A549 (cell line): ENCODE measurements at regions not wholly inside any gene's neighbourhood (a gene's known extent, or its start where the extent isn't known, plus 50 kb on each side); places are given as distances from the start of the nearest gene placed in this dataset.

Experiments used
- ATAC-seq, 2 experiments: fragments of 200-7000 bp in 1 of 2; fragments of >200 bp in 1 of 2; cut with Nextera tagmentation in 1 of 2; cut with Tn5 transposase in 1 of 2; 3 replicates each; pipeline versions ENCODE4 v1.8.0 to v1.9.1; 2018 to 2020; ENCODE audit warnings: mild to moderate bottlenecking in 1 of 2, moderate library complexity in 1 of 2
- CTCF ChIA-PET: fragments of 300-600 bp; sonication (Branson Sonifier 250); formaldehyde crosslinking; extraction: SDS; loops from one replicate; lab custom pipeline; 2021; ENCODE audit warnings: antibody characterized with exemption, inconsistent platforms; lab: Yijun Ruan, JAX
- POLR2A ChIA-PET: fragments of 350-600 bp; formaldehyde crosslinking; extraction: SDS; loops from one replicate; lab custom pipeline; 2021; ENCODE audit warnings: antibody characterized with exemption, inconsistent platforms; lab: Yijun Ruan, JAX
- DNase-seq, 2 experiments: peaks; one replicate each; pipeline versions ENCODE4 v3.0.0 to v3.0.0-alpha.2; 2011 to 2016; ENCODE audit warnings: low read depth in 1 of 2, low spot score in 1 of 2
- FAIRE-seq: peaks from 2 replicates; lab custom pipeline; 2011; peaks lifted over from hg19 to GRCh38; lab: Jason Lieb, UNC
- H3K27ac ChIP-seq, 2 experiments: fragments of >200 bp; sonication (Bioruptor Twin); formaldehyde crosslinking; 3 replicates each; pipeline ENCODE4 v1.5.1; 2016 to 2017
- H3K4me1 ChIP-seq: fragments of >200 bp; sonication (Bioruptor Twin); formaldehyde crosslinking; 3 replicates; pipeline ENCODE4 v1.6.1; 2016
- H3K4me2 ChIP-seq: fragments of >200 bp; sonication (Bioruptor Twin); formaldehyde crosslinking; 3 replicates; pipeline ENCODE4 v1.6.1; 2016
- H3K4me3 ChIP-seq: fragments of >200 bp; sonication (Bioruptor Twin); formaldehyde crosslinking; 3 replicates; pipeline ENCODE4 v1.5.1; 2016
- H3K9me3 ChIP-seq: fragments of >200 bp; sonication (Bioruptor Twin); formaldehyde crosslinking; 3 replicates; pipeline ENCODE4 v1.6.1; 2016
- BHLHE40 ChIP-seq: IDR thresholded peaks from 2 replicates; pipeline ENCODE4 v1.6.1; 2012; ENCODE audit warnings: low read depth, low read length, inconsistent platforms
- CBX8 ChIP-seq: fragments of 200-600 bp; sonication (generic); IDR thresholded peaks from 2 replicates; pipeline ENCODE4 v1.6.1; 2016
- CEBPB ChIP-seq, 2 experiments: fragments of >200 bp in 1 of 2; sonication (Bioruptor Twin) in 1 of 2; formaldehyde crosslinking in 1 of 2; IDR thresholded peaks; 2 replicates each; pipeline ENCODE4 v1.6.1; 2012 to 2016
- CHD2 ChIP-seq: fragments of 150-350 bp; IDR thresholded peaks from 2 replicates; pipeline ENCODE4 v1.6.1; 2014; ENCODE audit warnings: low read length; ENCODE audit not compliant: partially characterized antibody
- E2F6 ChIP-seq: IDR thresholded peaks from 2 replicates; pipeline ENCODE4 v1.6.1; 2012; ENCODE audit warnings: low read depth, borderline replicate concordance
- EP300 ChIP-seq, 2 experiments: fragments of >200 bp; sonication (Bioruptor Twin); formaldehyde crosslinking; IDR thresholded peaks; 2 replicates in 1 of 2; 3 replicates in 1 of 2; pipeline ENCODE4 v1.6.1; 2016 to 2017
- FOSL2 ChIP-seq, 2 experiments: fragments of 450-650 bp in 1 of 2; fragments of >200 bp in 1 of 2; sonication (Bioruptor Twin) in 1 of 2; formaldehyde crosslinking; IDR thresholded peaks; 2 replicates each; pipeline versions ENCODE4 v1.5.0 to v1.6.1; 2016 to 2020; ENCODE audit warnings: mild to moderate bottlenecking in 1 of 2, moderate library complexity in 1 of 2
- HES2 ChIP-seq: fragments of >200 bp; sonication (Bioruptor Twin); formaldehyde crosslinking; IDR thresholded peaks from 2 replicates; pipeline ENCODE4 v1.6.1; 2016
- HMGXB4 ChIP-seq: fragments of 250-450 bp; sonication (Bioruptor Pico); IDR thresholded peaks from 2 replicates; pipeline ENCODE4 v1.5.0; 2021; ENCODE audit warnings: mild to moderate bottlenecking, moderate library complexity, borderline replicate concordance
- HOXA7 ChIP-seq: fragments of 250-450 bp; sonication (Bioruptor Pico); IDR thresholded peaks from 2 replicates; pipeline ENCODE4 v1.5.0; 2020; ENCODE audit warnings: mild to moderate bottlenecking, moderate library complexity
- HOXB13 ChIP-seq: fragments of 250-450 bp; sonication (Bioruptor Pico); IDR thresholded peaks from 2 replicates; pipeline ENCODE4 v1.5.0; 2020; ENCODE audit warnings: low read depth, mild to moderate bottlenecking, moderate library complexity
- HOXB5 ChIP-seq: fragments of 250-450 bp; sonication (Bioruptor Pico); IDR thresholded peaks from 2 replicates; pipeline ENCODE4 v1.5.0; 2020; ENCODE audit warnings: mild to moderate bottlenecking, moderate library complexity
- MAX ChIP-seq: IDR thresholded peaks from 2 replicates; pipeline ENCODE4 v1.6.1; 2012
- MAZ ChIP-seq: fragments of 150-350 bp; IDR thresholded peaks from 2 replicates; pipeline ENCODE4 v1.6.1; 2014; ENCODE audit warnings: antibody characterized with exemption, low read depth, low read length, borderline replicate concordance
- NFE2L2 ChIP-seq: fragments of 150-350 bp; conservative IDR thresholded peaks from 2 replicates; pipeline ENCODE4 v1.6.1; 2014; ENCODE audit warnings: low read length
- NR3C1 ChIP-seq: fragments of >200 bp; sonication (Bioruptor Twin); formaldehyde crosslinking; IDR thresholded peaks from 3 replicates; pipeline ENCODE4 v1.6.1; 2017
- PHF8 ChIP-seq: fragments of 200-600 bp; sonication (generic); IDR thresholded peaks from 2 replicates; pipeline ENCODE4 v1.6.1; 2016; ENCODE audit warnings: low read depth, mild to moderate bottlenecking, antibody characterized with exemption, moderate library complexity, borderline replicate concordance
- POLR2A ChIP-seq: IDR thresholded peaks from 2 replicates; pipeline ENCODE4 v1.6.1; 2012; ENCODE audit warnings: mild to moderate bottlenecking, low read length
- RAD21 ChIP-seq, 2 experiments: fragments of >200 bp in 1 of 2; sonication (Bioruptor Twin) in 1 of 2; formaldehyde crosslinking in 1 of 2; IDR thresholded peaks in 1 of 2; conservative IDR thresholded peaks in 1 of 2; 2 replicates in 1 of 2; 3 replicates in 1 of 2; pipeline ENCODE4 v1.6.1; 2012 to 2018; ENCODE audit warnings: inconsistent platforms in 1 of 2
- RCOR1 ChIP-seq: fragments of 150-350 bp; IDR thresholded peaks from 2 replicates; pipeline ENCODE4 v1.6.1; 2014; ENCODE audit warnings: antibody characterized with exemption, low read length, low read depth
- RFX5 ChIP-seq: fragments of 450-650 bp; IDR thresholded peaks from 2 replicates; pipeline ENCODE4 v1.7.1; 2014; ENCODE audit warnings: antibody characterized with exemption, mild to moderate bottlenecking, moderate library complexity
- RNF2 ChIP-seq: fragments of 200-600 bp; sonication (generic); IDR thresholded peaks from 2 replicates; pipeline ENCODE4 v1.6.1; 2016; ENCODE audit warnings: low read depth, mild to moderate bottlenecking, antibody characterized with exemption, moderate library complexity, borderline replicate concordance
- SMC3 ChIP-seq: fragments of >200 bp; sonication (Bioruptor Twin); formaldehyde crosslinking; IDR thresholded peaks from 3 replicates; pipeline ENCODE4 v1.6.1; 2018; ENCODE audit warnings: inconsistent platforms
- ZFP36 ChIP-seq: fragments of 450-650 bp; IDR thresholded peaks from 2 replicates; pipeline ENCODE4 v1.6.1; 2014; ENCODE audit warnings: borderline replicate concordance; ENCODE audit not compliant: partially characterized antibody
- ZNF302 ChIP-seq: fragments of 250-450 bp; sonication (Bioruptor Pico); IDR thresholded peaks from 2 replicates; pipeline ENCODE4 v1.9.0; 2021; ENCODE audit warnings: inconsistent platforms, mild to moderate bottlenecking, moderate library complexity
- whole genome bisulfite sequencing: methylation state at CpG from one replicate; pipeline ENCODE4 v1.1.6; 2017; ENCODE audit errors: missing lambda C conversion rate; 5-methylcytosine and 5-hydroxymethylcytosine counted together
- TF ChIP-seq, protein P1 (sequence below): fragments of >200 bp; sonication (Bioruptor Twin); formaldehyde crosslinking; IDR thresholded peaks from 3 replicates; pipeline ENCODE4 v1.6.1; 2016

GRCh38 chr1:81463936-81464837 is 336.5 kb upstream of the ADGRL2 start:
- ChIA-PET POLR2A (no interaction called here), CTCF (interaction anchor here (0.6 kb wide), 1 partner anchor 567 kb away, joined by 3 read pairs; no protein-coding TSS in a partner anchor)
- WGBS: 75% methylated on average over 8 of the region's 8 CpGs
- Histone ChIP-seq H3K4me1 (no peaks in the 10 kb centered on the region), H3K4me2 (no peak overlapping the region), H3K27ac (no peak overlapping the region), H3K4me3 (no peak overlapping the region), H3K9me3 (no peaks in the 10 kb centered on the region)
- DNase-seq (no peak), FAIRE-seq (no peak), ATAC-seq (no peak)
- TF ChIP-seq BHLHE40: no peak
- TF ChIP-seq HES2: no peak
- TF ChIP-seq, protein P1, sequence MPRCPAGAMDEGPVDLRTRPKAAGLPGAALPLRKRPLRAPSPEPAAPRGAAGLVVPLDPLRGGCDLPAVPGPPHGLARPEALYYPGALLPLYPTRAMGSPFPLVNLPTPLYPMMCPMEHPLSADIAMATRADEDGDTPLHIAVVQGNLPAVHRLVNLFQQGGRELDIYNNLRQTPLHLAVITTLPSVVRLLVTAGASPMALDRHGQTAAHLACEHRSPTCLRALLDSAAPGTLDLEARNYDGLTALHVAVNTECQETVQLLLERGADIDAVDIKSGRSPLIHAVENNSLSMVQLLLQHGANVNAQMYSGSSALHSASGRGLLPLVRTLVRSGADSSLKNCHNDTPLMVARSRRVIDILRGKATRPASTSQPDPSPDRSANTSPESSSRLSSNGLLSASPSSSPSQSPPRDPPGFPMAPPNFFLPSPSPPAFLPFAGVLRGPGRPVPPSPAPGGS: no peak
- no peak for TF ChIP-seq EP300 (IDR thresholded peaks at IDR 0.05)
- TF ChIP-seq MAZ: no peak
- TF ChIP-seq FOSL2 (IDR thresholded peaks at IDR 0.05): no peak
- TF ChIP-seq FOSL2 (CRISPR knock-in tag; IDR thresholded peaks at IDR 0.05): no peak
- no peak for TF ChIP-seq RCOR1
- TF ChIP-seq E2F6: no peak
- TF ChIP-seq HOXB5: no peak
- TF ChIP-seq MAX: no peak
- no peak for TF ChIP-seq HOXB13 (CRISPR knock-in tag)

DNA sequence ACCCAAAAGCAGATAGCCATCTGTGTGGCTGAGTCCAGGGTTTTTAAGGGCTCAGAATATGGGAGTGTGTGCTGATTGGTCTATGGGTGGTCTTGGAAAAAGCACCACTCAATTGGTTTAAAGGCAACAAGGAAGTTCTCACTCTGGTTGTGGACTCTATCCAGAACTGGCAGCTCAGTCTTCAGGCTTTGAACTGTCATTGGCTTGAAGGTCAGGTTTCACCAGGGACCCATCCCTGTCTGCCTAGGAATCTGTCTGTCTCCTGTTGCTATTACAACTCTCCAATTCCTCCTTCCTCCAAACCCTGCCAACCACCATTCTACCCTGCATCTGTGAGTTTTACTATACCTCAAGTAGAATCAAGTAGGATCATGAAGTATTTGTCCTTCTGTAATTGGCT is 341.7 kb upstream of the ADGRL2 start:
- Histone ChIP-seq H3K27ac (no peak overlapping the region), H3K4me2 (no peak overlapping the region), H3K4me1 (no peaks in the 10 kb centered on the region), H3K9me3 (no peaks in the 10 kb centered on the region), H3K4me3 (no peak overlapping the region)
- TF ChIP-seq CBX8 (no peak), ZNF302 (CRISPR knock-in tag) (no peak), PHF8 (no peak), HMGXB4 (CRISPR knock-in tag) (no peak), HOXB13 (CRISPR knock-in tag) (no peak), RNF2 (no peak), CEBPB (IDR thresholded peaks at IDR 0.05) (no peak), NR3C1 (no peak), RFX5 (no peak), ZFP36 (no peak), SMC3 (no peak), POLR2A (no peak), NFE2L2 (no peak), RAD21 (conservative IDR thresholded peaks at IDR 0.05 in 1 of 2, IDR thresholded peaks at IDR 0.05 in 1 of 2) (no peak), CHD2 (no peak), EP300 (IDR thresholded peaks at IDR 0.05) (no peak), HOXA7 (no peak)
- ChIA-PET POLR2A (no interaction called here), CTCF (no interaction called here)
- ATAC-seq (no peak), DNase-seq (no peak), FAIRE-seq (no peak)
